Stimulated activated CD8-positive, alpha-beta memory T cell treated with anti-CD3 and anti-CD28 coated beads, Interleukin-7, amount 100 ng/mL, for 24 hours (primary cell): ENCODE measurements at regions not wholly inside any gene's neighbourhood (a gene's known extent, or its start where the extent isn't known, plus 50 kb on each side); places are given as distances from the start of the nearest gene placed in this dataset.
"Not testable (repeated sequence)": the region's sequence is repeated elsewhere in the genome, so short reads cannot be mapped to it uniquely, and the experiment has no call there.

ENCODE experiments used
- DNase-seq: peaks from one replicate; pipeline ENCODE4 v3.0.0-alpha.2; 2020; ENCODE audit warnings: low read depth

- no peak for DNase-seq
These were observed 139.1 kb upstream of the PELI2 start for GRCh38 chr14:55979096-55979495.

- no peak for DNase-seq
These were observed 138.4 kb upstream of the PELI2 start for GRCh38 chr14:55979781-55980180.

- no peak for DNase-seq
These were observed 137.2 kb upstream of the PELI2 start for GRCh38 chr14:55980970-55981369.

- DNase-seq, result no peak
These were observed 132.1 kb upstream of the PELI2 start for GRCh38 chr14:55986069-55986468.

GRCh38 chr14:56000846-56001245 lies 117.4 kb upstream of the PELI2 start:
- DNase-seq, result no peak

- DNase-seq, result no peak
These were observed 115.9 kb upstream of the PELI2 start for GRCh38 chr14:56002342-56002741.

- no peak for DNase-seq
These were observed 115.2 kb upstream of the PELI2 start for GRCh38 chr14:56002876-56003625.

GRCh38 chr14:56004323-56004722 lies 113.9 kb upstream of the PELI2 start:
- DNase-seq, result no peak

GRCh38 chr14:56004786-56005185 lies 113.4 kb upstream of the PELI2 start:
- DNase-seq, result no peak

- DNase-seq, result no peak
These were observed 112.8 kb upstream of the PELI2 start for GRCh38 chr14:56005191-56006053.

- DNase-seq, result not testable (repeated sequence)
These were observed 110.7 kb upstream of the PELI2 start for GRCh38 chr14:56007491-56007890.

- no peak for DNase-seq
These were observed 110.1 kb upstream of the PELI2 start for GRCh38 chr14:56008150-56008549.

GRCh38 chr14:56008661-56009060 lies 109.5 kb upstream of the PELI2 start:
- not testable (repeated sequence) for DNase-seq

- no peak for DNase-seq
These were observed 94.5 kb upstream of the PELI2 start for GRCh38 chr14:56023661-56024081.

- no peak for DNase-seq
These were observed 93.0 kb upstream of the PELI2 start for GRCh38 chr14:56025191-56025590.

- no peak for DNase-seq
These were observed 91.7 kb upstream of the PELI2 start for GRCh38 chr14:56026506-56026905.

- DNase-seq, result no peak
These were observed 90.8 kb upstream of the PELI2 start for GRCh38 chr14:56027421-56027820.

- DNase-seq, result no peak
These were observed 90.1 kb upstream of the PELI2 start for GRCh38 chr14:56027916-56028712.

- DNase-seq, result no peak
These were observed 81.9 kb upstream of the PELI2 start for GRCh38 chr14:56036353-56036752.

GRCh38 chr14:56040121-56040520 lies 78.1 kb upstream of the PELI2 start:
- no peak for DNase-seq

GRCh38 chr14:56044196-56044595 lies 74.0 kb upstream of the PELI2 start:
- no peak for DNase-seq

GRCh38 chr14:56046546-56046945 lies 71.7 kb upstream of the PELI2 start:
- DNase-seq, result no peak
